NCI-H446 (cell line): ENCODE measurements at regions not wholly inside any gene's neighbourhood (a gene's known extent, or its start where the extent isn't known, plus 50 kb on each side); places are given as distances from the start of the nearest gene placed in this dataset.

Source experiments
- DNase-seq, 2 experiments: peaks; one replicate each; lab custom pipeline; 2025; lab: John Stamatoyannopoulos, UW

GRCh38 chr14:65877624-65878023, 465.1 kb downstream of the FUT8 start:
- no peak for DNase-seq

- DNase-seq: no peak
These were observed 466.1 kb downstream of the FUT8 start for GRCh38 chr14:65878586-65878985.

- no peak for DNase-seq
These were observed 466.9 kb downstream of the FUT8 start for GRCh38 chr14:65879248-65880009.

- no peak for DNase-seq
These were observed 468.0 kb downstream of the FUT8 start for GRCh38 chr14:65880507-65880906.

GRCh38 chr14:65881642-65882041, 469.1 kb downstream of the FUT8 start:
- no peak for DNase-seq

- DNase-seq: no peak
These were observed 476.1 kb downstream of the FUT8 start for GRCh38 chr14:65888677-65889076.

GRCh38 chr14:65892315-65892714, 479.8 kb downstream of the FUT8 start:
- no peak for DNase-seq

GRCh38 chr14:65900164-65900563, 487.6 kb downstream of the FUT8 start:
- no peak for DNase-seq

- no peak for DNase-seq
These were observed 489.1 kb downstream of the FUT8 start for GRCh38 chr14:65901595-65901994.

GRCh38 chr14:65904988-65905387, 492.5 kb downstream of the FUT8 start:
- no peak for DNase-seq

- DNase-seq: no peak
These were observed 493.8 kb downstream of the FUT8 start for GRCh38 chr14:65906344-65906743.

- DNase-seq: no peak
These were observed 494.4 kb downstream of the FUT8 start for GRCh38 chr14:65906948-65907347.

- peak; percentile 21 to 65 for DNase-seq
These were observed 497.7 kb downstream of the FUT8 start for GRCh38 chr14:65910108-65910786.

GRCh38 chr14:65915125-65915524, 502.6 kb downstream of the FUT8 start:
- no peak for DNase-seq

GRCh38 chr14:65916055-65916454, 503.5 kb downstream of the FUT8 start:
- DNase-seq: no peak

GRCh38 chr14:65920996-65921395, 508.5 kb downstream of the FUT8 start:
- no peak for DNase-seq

- DNase-seq: no peak
These were observed 509.6 kb downstream of the FUT8 start for GRCh38 chr14:65922142-65922541.

- no peak for DNase-seq
These were observed 514.0 kb downstream of the FUT8 start for GRCh38 chr14:65926504-65926903.

GRCh38 chr14:65926935-65927700, 514.6 kb downstream of the FUT8 start:
- DNase-seq: no peak

- DNase-seq: no peak
These were observed 515.4 kb downstream of the FUT8 start for GRCh38 chr14:65927931-65928356.

GRCh38 chr14:65928995-65929394, 516.5 kb downstream of the FUT8 start:
- no peak for DNase-seq

- DNase-seq: peak in 1 of 2 experiments; percentile 33
These were observed 521.0 kb downstream of the FUT8 start for GRCh38 chr14:65933400-65934069.
